ENCODE measurements at regions not wholly inside any gene's neighbourhood (a gene's known extent, or its start where the extent isn't known, plus 50 kb on each side); places are given as distances from the start of the nearest gene placed in this dataset.

GRCh38 chr7:45413419-45413818 lies 160.7 kb upstream of the ADCY1 start:
- TF ChIP-seq EP300 (IDR thresholded peaks at IDR 0.05; ENCODE audit: borderline replicate concordance in 1 of 2, control insufficient read depth in 1 of 2, low read depth in 2 of 2, low read length in 2 of 2) (no peak), CTCF (IDR thresholded peaks at IDR 0.05 in 2 of 3, conservative IDR thresholded peaks at IDR 0.05 in 1 of 3; ENCODE audit: control insufficient read depth in 2 of 3, extremely low read depth in 1 of 3, insufficient read depth in 1 of 3, low read depth in 3 of 3, low read length in 3 of 3) (no peak), JUND (IDR thresholded peaks at IDR 0.05; ENCODE audit: low read depth, low read length) (no peak), PAX5 (IDR thresholded peaks at IDR 0.05; ENCODE audit: borderline replicate concordance, low read depth, low read length) (no peak), TCF12 (IDR thresholded peaks at IDR 0.05; ENCODE audit: low read depth, low read length) (no peak), TAF1 (IDR thresholded peaks at IDR 0.05; ENCODE audit: borderline replicate concordance, low read depth, low read length) (no peak), BHLHE40 (IDR thresholded peaks at IDR 0.05; ENCODE audit: borderline replicate concordance in 1 of 2, low read depth in 2 of 2, low read length in 1 of 2) (no peak), TARDBP (IDR thresholded peaks at IDR 0.05; ENCODE audit: borderline replicate concordance) (no peak), ATF3 (IDR thresholded peaks at IDR 0.05; ENCODE audit: borderline replicate concordance, extremely low read depth, low read depth, low read length) (no peak), POLR2AphosphoS5 (IDR thresholded peaks at IDR 0.05; ENCODE audit: low read length) (no peak)

All from GM12878 (cell line).